HepG2 (cell line): ENCODE measurements at regions not wholly inside any gene's neighbourhood (a gene's known extent, or its start where the extent isn't known, plus 50 kb on each side); places are given as distances from the start of the nearest gene placed in this dataset.

Experiments used
- CHD4 ChIP-seq: fragments of 200-600 bp; sonication (generic); IDR thresholded peaks from 2 replicates; pipeline ENCODE4 v1.7.0; 2017; ENCODE audit warnings: mild to moderate bottlenecking, low read length, borderline replicate concordance
- ELF4 ChIP-seq: sonication (generic); formaldehyde crosslinking; IDR thresholded peaks from 2 replicates; pipeline ENCODE4 v1.5.0; 2020; ENCODE audit warnings: missing genetic modification reagents, mild to moderate bottlenecking, moderate library complexity, borderline replicate concordance
- GPN1 ChIP-seq: sonication (generic); formaldehyde crosslinking; IDR thresholded peaks from 2 replicates; pipeline ENCODE4 v1.5.1; 2020; ENCODE audit warnings: missing genetic modification reagents, borderline replicate concordance
- LBX2 ChIP-seq: sonication (generic); formaldehyde crosslinking; IDR thresholded peaks from 2 replicates; pipeline ENCODE4 v1.5.0; 2020; ENCODE audit warnings: missing genetic modification reagents, mild to moderate bottlenecking, borderline replicate concordance
- NR2C2 ChIP-seq: sonication (generic); formaldehyde crosslinking; IDR thresholded peaks from 2 replicates; pipeline ENCODE4 v1.4.0; 2020; ENCODE audit warnings: missing genetic modification reagents, mild to moderate bottlenecking, moderate library complexity, borderline replicate concordance
- ZBTB25 ChIP-seq: IDR thresholded peaks from 2 replicates; pipeline ENCODE4 v1.6.1; 2018; ENCODE audit warnings: missing genetic modification reagents
- ZXDC ChIP-seq: sonication (generic); formaldehyde crosslinking; IDR thresholded peaks from 2 replicates; pipeline ENCODE4 v1.5.0; 2020; ENCODE audit warnings: mild to moderate bottlenecking, missing genetic modification reagents
- TF ChIP-seq, protein P1 (sequence below): sonication (generic); formaldehyde crosslinking; IDR thresholded peaks from 2 replicates; pipeline ENCODE4 v1.5.0; 2020; ENCODE audit warnings: mild to moderate bottlenecking, missing genetic modification reagents, borderline replicate concordance

DNA sequence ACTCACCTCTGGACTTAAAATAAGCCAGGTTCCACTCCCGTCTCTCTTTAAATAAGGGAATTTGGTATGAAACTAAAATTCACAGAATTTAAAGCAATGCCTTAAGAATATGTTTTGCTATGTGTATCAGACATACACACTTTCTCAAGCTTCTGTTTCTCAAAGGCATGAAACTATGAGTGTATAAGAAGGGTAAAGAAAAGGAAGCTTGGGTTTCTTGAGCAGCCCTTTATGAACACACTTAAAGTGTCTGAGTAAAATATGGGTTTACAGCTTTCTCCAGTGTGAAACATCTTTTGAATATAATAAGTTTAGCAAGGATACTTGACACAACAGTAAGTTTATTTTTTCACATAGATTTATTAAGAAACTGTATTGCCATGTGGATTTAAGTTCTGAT lies 370.5 kb downstream of the TMA16 start (continued):
- TF ChIP-seq, protein P1, sequence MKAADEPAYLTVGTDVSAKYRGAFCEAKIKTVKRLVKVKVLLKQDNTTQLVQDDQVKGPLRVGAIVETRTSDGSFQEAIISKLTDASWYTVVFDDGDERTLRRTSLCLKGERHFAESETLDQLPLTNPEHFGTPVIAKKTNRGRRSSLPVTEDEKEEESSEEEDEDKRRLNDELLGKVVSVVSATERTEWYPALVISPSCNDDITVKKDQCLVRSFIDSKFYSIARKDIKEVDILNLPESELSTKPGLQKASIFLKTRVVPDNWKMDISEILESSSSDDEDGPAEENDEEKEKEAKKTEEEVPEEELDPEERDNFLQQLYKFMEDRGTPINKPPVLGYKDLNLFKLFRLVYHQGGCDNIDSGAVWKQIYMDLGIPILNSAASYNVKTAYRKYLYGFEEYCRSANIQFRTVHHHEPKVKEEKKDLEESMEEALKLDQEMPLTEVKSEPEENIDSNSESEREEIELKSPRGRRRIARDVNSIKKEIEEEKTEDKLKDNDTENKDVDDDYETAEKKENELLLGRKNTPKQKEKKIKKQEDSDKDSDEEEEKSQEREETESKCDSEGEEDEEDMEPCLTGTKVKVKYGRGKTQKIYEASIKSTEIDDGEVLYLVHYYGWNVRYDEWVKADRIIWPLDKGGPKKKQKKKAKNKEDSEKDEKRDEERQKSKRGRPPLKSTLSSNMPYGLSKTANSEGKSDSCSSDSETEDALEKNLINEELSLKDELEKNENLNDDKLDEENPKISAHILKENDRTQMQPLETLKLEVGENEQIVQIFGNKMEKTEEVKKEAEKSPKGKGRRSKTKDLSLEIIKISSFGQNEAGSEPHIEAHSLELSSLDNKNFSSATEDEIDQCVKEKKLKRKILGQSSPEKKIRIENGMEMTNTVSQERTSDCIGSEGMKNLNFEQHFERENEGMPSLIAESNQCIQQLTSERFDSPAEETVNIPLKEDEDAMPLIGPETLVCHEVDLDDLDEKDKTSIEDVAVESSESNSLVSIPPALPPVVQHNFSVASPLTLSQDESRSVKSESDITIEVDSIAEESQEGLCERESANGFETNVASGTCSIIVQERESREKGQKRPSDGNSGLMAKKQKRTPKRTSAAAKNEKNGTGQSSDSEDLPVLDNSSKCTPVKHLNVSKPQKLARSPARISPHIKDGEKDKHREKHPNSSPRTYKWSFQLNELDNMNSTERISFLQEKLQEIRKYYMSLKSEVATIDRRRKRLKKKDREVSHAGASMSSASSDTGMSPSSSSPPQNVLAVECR (CRISPR knock-in tag), result no peak
- no peak for TF ChIP-seq NR2C2 (CRISPR knock-in tag)
- TF ChIP-seq ZBTB25 (CRISPR knock-in tag), result no peak
- no peak for TF ChIP-seq LBX2
- TF ChIP-seq ELF4 (CRISPR knock-in tag), result no peak
- TF ChIP-seq GPN1 (CRISPR knock-in tag), result no peak
- TF ChIP-seq CHD4, result no peak
- TF ChIP-seq ZXDC, result no peak
